Activated naive CD8-positive, alpha-beta T cell treated with anti-CD3 and anti-CD28 coated beads for 36 hours (primary cell): ENCODE measurements at regions not wholly inside any gene's neighbourhood (a gene's known extent, or its start where the extent isn't known, plus 50 kb on each side); places are given as distances from the start of the nearest gene placed in this dataset.
"Not testable (repeated sequence)": the region's sequence is repeated elsewhere in the genome, so short reads cannot be mapped to it uniquely, and the experiment has no call there.

Experiments
- DNase-seq: peaks from one replicate; pipeline ENCODE4 v3.0.0; 2021
- H3K27ac Mint-ChIP-seq: one replicate; pipeline ENCODE4 v1.8.0; 2022; ENCODE audit warnings: mild to moderate bottlenecking, moderate library complexity, mixed read lengths
- H3K27me3 Mint-ChIP-seq: one replicate; pipeline ENCODE4 v1.8.0; 2022; ENCODE audit warnings: mild to moderate bottlenecking, mixed read lengths
- H3K36me3 Mint-ChIP-seq: one replicate; pipeline ENCODE4 v1.8.0; 2021; ENCODE audit warnings: mild to moderate bottlenecking, mixed read lengths
- H3K4me1 Mint-ChIP-seq: one replicate; pipeline ENCODE4 v1.8.0; 2021; ENCODE audit warnings: mixed read lengths
- H3K4me3 Mint-ChIP-seq: one replicate; pipeline ENCODE4 v1.8.0; 2022; ENCODE audit warnings: mild to moderate bottlenecking, moderate library complexity, mixed read lengths
- H3K9me3 Mint-ChIP-seq: one replicate; pipeline ENCODE4 v1.8.0; 2022; ENCODE audit warnings: mixed read lengths

DNA sequence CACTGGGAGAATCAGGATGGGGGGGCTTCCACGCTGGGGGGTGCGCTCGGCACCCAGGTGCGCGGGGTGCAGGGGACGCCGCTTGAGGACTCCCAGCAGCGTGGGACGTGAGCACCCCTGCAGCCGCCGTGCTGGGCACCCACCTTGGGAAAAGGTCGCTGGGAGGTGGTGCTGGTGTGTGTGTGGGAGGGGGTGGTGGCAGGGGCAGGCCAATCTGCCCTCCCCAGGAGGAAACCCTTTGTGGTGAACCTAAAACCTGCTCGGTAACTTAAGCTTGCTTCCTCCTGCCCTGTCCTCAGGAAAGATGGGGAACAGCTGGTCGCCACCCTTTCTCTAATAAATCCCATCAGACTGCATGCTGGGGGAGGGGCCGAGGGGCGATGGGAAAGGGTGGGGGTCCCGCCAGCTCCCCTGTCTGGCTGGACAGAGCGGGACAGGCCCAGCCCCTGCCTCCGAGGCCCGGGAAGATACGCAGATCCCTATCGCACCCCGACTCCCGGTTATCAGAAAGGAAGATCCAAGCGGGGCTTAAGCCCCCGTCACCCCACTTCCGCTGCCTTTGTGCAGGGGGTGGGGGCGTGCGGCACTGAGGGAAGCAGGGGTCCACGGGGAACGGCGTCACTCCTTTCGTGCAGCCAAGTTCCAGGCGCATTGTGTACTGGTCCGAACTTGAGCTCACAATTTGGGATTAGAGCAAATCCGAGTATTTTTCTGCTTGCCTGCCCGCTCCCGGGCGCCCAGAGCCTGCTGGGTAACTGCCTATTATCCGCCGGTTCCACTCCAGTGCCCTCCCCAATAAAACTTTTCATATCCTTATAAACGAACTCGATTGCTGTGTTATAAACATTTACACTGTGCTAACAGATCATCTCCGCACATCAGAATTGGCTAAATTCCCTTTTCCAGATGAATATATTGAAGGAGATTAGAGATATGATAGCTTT, 64.6 kb downstream of the UNCX start:
- Mint-ChIP-seq H3K36me3 (no peaks in the 10 kb centered on the region), H3K4me3 (no peak overlapping the region), H3K4me1 (no peaks in the 10 kb centered on the region), H3K27me3 (peaks cover 26% of the 10 kb centered on the region), H3K27ac (no peak overlapping the region), H3K9me3 (no peaks in the 10 kb centered on the region)
- DNase-seq, result no peak

DNA sequence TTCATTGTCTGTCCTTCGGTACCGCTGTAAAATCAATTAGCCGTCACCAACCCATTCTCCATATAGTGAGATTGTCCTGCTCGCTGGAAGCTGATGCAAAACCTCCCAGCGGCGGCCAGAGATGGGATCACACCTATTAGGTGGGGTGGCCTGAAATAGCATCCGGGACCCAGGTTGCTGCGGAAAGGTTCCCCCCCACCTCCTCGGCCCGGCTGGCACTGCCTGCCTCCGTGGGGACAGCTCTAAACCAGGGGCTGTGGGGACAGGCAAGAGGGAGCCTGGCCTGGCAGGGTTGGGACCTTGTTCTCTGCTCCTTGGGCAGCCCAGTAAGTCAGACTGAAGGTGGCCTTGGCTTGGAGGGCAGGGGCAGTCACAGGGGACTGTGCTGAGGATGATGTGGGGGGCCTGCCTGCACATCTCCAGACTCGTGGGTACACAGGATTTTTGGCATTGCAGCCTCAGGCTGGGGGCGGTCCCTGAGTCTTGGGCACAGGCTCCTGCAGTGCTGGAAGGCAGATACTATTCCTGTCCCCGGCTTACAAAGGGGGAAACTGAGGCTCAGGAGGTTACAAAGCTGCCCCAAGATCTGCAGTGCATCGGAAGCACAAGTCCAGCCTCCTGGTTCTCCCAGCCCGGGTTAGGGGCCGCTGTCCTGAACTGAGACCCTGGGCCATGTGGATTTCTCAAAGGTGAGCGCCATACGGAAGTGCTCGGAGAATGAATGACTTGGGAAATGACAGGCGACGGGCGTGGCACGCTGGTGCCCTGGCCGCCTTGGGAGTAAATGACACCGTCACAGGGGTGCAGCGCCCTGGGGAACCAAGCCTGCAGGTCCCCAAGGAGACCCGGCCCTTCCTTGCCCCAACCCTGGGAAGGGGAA, 65.6 kb downstream of the UNCX start:
- Mint-ChIP-seq H3K27me3 (peaks cover 22% of the 10 kb centered on the region), H3K36me3 (no peaks in the 10 kb centered on the region), H3K27ac (no peak overlapping the region), H3K9me3 (no peaks in the 10 kb centered on the region), H3K4me3 (no peak overlapping the region), H3K4me1 (no peaks in the 10 kb centered on the region)
- DNase-seq, result no peak

DNA sequence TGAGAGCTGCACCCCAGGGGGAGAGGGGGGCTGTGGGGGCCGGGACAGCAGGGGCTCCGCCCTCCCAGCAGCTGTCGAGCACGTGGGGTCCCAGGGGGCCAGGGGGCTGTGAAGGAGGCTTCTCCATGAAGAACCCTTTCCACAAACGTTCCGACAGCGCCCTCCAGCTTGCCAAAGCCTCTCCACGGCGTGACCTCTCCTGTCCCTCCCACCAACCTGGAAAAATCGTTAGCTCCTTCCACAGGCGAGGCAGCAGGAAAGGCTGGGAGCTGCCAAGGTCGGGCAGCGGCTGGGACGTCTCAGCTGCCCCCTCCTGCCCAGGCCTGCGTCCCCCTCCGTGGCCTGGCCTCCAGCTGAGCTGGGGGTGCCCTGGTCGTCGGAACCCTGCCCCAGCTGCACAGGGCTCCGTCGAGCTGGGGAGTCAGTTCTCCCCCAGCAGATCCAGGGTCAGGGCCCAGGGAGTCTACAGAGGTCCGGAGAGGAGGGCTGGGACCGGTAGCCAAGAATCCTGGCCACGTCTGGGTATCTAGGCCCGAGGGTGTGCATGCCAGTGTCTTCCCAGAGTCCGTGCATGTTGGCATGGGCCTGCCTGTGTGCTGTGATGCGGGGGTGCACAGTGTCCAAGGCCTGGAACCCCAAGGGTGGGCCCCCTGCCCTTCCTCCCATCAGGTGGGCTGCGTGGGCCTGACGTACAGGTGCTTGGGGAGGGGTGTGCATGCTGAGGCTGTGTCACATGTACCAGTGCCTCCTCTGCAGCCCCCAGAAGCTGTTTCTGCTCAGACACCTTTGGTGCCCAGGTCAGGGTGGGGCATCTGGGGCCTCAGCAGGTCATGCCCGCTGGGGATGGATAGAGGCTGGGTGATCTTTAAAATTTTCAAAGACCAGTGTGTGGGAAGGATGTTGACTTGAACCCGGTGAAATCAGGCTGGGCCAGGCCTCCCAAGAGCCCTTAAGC, 66.5 kb downstream of the UNCX start:
- H3K27ac Mint-ChIP-seq, result no peak overlapping the region
- DNase-seq, result no peak
- no peaks in the 10 kb centered on the region for H3K4me1 Mint-ChIP-seq
- H3K4me3 Mint-ChIP-seq, result no peak overlapping the region
- H3K27me3 Mint-ChIP-seq, result peaks cover 24% of the 10 kb centered on the region
- no peaks in the 10 kb centered on the region for H3K9me3 Mint-ChIP-seq
- H3K36me3 Mint-ChIP-seq, result no peaks in the 10 kb centered on the region

DNA sequence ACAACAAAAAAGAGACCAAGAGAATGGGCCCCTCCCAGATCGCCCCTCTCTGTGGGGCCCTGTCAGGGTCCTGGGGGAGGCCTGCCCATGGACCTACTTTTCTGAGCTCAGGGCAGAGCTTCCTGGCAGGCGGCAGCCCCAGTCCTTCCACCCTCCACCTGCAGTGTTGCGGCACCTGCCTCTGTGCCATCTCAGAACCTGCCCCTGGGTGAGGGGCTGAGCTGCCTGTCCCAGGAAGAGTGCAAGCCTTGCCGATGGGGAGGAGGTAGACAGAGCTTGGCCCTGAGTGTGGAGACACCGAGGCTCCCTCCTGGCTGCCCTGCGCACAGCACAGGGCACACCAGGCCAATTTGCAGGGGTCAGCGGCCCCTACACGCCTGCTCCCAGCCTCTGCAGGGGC, 67.5 kb downstream of the UNCX start:
- Mint-ChIP-seq H3K27ac (no peak overlapping the region), H3K9me3 (no peaks in the 10 kb centered on the region), H3K4me1 (no peaks in the 10 kb centered on the region), H3K4me3 (no peak overlapping the region), H3K36me3 (no peaks in the 10 kb centered on the region), H3K27me3 (peaks cover 24% of the 10 kb centered on the region)
- no peak for DNase-seq

DNA sequence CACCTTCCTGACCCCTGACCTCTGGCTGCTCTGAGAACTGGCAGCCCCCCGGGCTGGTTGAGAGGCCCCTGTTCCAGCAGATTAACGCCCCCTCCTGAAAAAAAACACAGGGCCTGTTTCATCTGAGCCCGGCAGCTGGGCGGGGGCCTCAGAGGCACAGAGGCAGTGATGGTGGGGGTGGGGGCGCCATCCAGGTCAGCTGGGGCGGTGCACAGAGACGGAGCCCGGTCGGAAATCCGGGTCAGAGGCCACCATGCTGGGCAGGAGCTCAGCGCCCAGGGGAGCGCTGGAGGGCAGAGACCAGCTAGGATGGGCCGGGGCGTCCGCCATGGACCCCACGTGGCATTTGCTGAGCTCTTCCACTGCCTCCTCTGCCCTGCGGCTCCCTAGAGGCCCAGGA, 68.0 kb downstream of the UNCX start:
- no peak overlapping the region for H3K4me3 Mint-ChIP-seq
- H3K27ac Mint-ChIP-seq, result no peak overlapping the region
- peaks cover 25% of the 10 kb centered on the region for H3K27me3 Mint-ChIP-seq
- no peaks in the 10 kb centered on the region for H3K4me1 Mint-ChIP-seq
- DNase-seq, result no peak
- H3K36me3 Mint-ChIP-seq, result no peaks in the 10 kb centered on the region
- H3K9me3 Mint-ChIP-seq, result no peaks in the 10 kb centered on the region

DNA sequence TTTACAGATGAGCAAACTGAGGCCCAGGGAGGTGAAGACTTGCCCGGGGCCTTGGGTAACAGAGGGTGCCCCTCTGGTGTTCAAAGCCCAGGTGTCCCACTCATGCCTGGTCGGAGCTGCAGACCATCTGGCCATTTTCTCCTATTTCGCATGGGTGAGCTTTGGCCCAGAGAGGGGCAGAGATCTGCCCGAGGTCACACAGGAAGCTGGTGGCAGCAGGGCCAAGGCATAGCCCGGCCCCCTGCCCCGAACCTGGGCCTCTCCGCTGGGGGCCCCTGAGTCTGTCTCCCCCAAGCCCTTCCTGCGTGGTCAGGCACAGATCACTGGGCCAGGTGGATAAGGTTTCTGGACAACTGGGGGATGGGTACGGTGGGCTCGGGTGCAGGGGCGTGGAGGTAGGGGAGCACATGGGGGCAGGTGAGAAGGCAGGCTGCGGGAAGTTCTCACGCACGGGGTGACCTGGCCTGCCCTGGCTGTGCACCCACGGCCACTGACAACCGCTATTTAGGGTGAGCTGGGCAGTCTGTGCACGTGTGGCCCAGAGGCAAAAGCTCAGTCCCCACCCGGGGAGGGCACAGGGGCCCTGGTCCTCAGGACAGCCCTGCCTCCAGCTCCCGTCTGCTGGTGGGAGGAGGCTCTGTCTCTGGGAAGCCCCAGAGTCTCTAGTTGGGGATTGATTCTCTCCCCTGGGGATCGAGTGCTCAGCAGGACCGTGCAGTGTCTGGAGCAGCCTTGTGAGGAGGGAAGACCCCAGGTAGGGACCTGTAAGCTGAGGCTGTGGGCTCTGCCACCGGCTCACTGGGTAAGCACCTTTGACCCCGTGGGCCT, 68.6 kb downstream of the UNCX start:
- DNase-seq, result no peak
- Mint-ChIP-seq H3K27me3 (peaks cover 30% of the 10 kb centered on the region), H3K4me3 (no peak overlapping the region), H3K9me3 (no peaks in the 10 kb centered on the region), H3K36me3 (no peaks in the 10 kb centered on the region), H3K4me1 (no peaks in the 10 kb centered on the region), H3K27ac (no peak overlapping the region)

DNA sequence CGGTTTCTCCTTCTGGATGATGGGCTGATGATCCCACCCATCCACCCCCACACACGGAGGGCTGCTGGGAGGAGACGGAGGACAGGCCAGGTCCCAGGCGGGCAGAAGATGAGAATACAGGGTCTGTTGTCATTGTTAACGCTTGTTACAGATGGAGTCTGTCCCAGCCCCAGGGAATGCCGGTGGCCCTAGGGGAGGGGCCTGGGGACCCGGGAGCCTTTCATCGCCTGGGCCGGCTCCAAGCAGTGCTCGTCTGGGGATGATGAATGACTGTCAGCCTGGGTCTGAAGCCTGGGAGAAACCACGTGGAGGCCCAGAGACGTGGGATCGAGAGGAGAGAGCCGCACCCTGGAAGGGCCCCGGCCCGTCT, 69.2 kb downstream of the UNCX start:
- Mint-ChIP-seq H3K4me1 (no peaks in the 10 kb centered on the region), H3K27me3 (peaks cover 30% of the 10 kb centered on the region), H3K9me3 (no peaks in the 10 kb centered on the region), H3K27ac (no peak overlapping the region), H3K36me3 (no peaks in the 10 kb centered on the region), H3K4me3 (no peak overlapping the region)
- DNase-seq, result no peak

DNA sequence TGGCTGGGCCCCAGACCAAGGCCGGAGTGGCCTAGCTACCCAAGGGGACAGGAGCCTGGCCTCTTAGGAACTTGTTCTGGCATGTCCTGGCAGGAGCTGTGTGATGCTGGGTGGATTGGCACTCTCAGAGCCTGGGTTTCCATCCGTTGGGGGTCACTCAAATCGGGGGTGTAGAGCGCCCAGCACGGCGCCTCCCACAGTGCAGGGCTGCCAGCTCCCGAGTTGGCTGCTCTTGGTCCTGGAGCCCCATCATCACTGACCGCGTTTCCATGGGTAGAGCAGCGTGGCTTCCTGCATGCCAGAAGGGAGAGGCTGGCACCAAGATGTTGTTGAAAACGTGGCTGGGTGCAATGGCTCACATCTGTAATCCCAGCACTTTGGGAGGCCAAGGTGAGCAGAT, 70.3 kb downstream of the UNCX start:
- Mint-ChIP-seq H3K36me3 (no peaks in the 10 kb centered on the region), H3K27me3 (peaks cover 22% of the 10 kb centered on the region), H3K4me3 (no peak overlapping the region), H3K9me3 (no peaks in the 10 kb centered on the region), H3K4me1 (no peaks in the 10 kb centered on the region), H3K27ac (no peak overlapping the region)
- no peak for DNase-seq

DNA sequence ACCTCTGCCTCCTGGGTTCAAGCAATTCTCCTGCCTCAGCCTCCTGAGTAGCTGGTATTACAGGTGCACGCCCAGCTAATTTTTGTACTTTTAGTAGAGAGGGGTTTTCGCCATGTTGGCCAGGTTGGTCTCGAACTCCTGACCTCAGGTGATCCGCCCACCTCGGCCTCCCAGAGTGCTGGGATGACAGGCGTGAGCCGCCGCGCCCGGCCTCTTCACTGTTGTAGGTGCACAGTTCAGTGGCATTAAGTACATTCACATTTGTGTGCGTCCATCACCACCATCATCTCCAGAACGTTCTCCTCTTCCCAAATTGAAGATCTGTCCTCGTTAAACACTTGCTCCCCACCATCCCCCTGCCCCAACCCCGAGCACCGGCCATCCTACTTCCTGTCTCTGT, 71.3 kb downstream of the UNCX start:
- H3K4me1 Mint-ChIP-seq, H3K9me3 Mint-ChIP-seq, H3K27ac Mint-ChIP-seq, DNase-seq, H3K36me3 Mint-ChIP-seq, H3K4me3 Mint-ChIP-seq: not testable (repeated sequence)
- peaks cover 22% of the 10 kb centered on the region for H3K27me3 Mint-ChIP-seq

DNA sequence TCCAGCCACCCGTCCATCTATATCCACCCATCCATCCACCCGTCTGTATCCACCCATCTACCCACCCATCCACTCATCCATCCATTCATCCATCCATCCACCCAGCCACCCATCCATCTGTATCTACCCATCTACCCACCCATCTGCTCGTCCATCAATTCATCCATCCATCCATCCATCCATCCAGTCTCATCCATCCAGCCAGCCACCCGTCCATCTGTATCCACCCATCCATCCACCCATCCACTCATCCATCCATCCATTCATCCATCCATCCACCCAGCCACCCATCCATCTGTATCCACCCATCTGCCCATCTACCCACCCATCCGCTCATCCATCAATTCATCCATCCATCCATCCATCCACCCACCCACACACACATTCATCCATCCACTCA, 73.2 kb downstream of the UNCX start:
- DNase-seq, result no peak
- peaks cover 22% of the 10 kb centered on the region for H3K27me3 Mint-ChIP-seq

DNA sequence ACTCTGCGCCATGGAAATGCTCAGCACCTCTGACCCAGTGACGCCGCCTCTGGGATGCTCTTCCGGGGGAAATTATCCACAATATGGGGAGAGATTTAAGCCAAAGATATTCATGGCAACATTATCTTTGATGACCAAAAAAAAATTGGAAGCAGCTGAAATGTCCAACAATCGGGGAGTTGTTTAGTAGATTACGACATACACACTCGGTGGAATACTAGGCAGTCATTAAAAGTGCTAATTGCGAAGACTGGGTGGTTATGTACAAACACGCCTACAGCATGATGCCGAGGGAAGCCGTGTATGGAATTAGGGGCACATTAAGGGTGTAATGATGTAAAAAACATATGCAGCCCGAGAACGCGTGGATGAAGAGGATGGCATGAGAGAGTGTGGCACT, 75.2 kb downstream of the UNCX start:
- H3K4me1 Mint-ChIP-seq, result no peaks in the 10 kb centered on the region
- no peak for DNase-seq
- peaks cover 16% of the 10 kb centered on the region for H3K27me3 Mint-ChIP-seq
- no peaks in the 10 kb centered on the region for H3K9me3 Mint-ChIP-seq
- no peak overlapping the region for H3K4me3 Mint-ChIP-seq
- H3K36me3 Mint-ChIP-seq, result no peaks in the 10 kb centered on the region
- no peak overlapping the region for H3K27ac Mint-ChIP-seq

More for the DNA sequence above, 73.2 kb downstream of the UNCX start:
- no peaks in the 10 kb centered on the region for H3K4me1 Mint-ChIP-seq
- H3K9me3 Mint-ChIP-seq, result no peaks in the 10 kb centered on the region
- H3K4me3 Mint-ChIP-seq, result no peak overlapping the region
- no peaks in the 10 kb centered on the region for H3K36me3 Mint-ChIP-seq
- H3K27ac Mint-ChIP-seq, result no peak overlapping the region

DNA sequence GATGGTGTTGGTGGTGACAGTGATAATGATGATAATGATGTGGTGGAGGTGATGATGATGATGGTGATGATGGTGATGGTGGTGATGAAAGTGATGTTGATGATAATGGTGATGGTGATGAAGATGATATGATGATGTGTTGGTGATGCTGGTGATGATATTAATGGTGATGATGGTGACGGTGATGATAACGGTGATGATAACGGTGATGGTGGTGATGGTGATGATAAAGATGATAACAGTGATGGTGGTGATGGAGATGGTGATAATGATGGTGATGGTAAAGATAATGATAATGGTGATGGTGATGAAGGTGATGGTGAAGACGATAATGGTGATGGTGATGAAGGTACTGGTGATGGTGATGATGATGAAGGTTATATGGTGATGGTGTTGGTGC, 76.6 kb downstream of the UNCX start:
- DNase-seq, result no peak
- H3K9me3 Mint-ChIP-seq, result no peaks in the 10 kb centered on the region
- H3K4me3 Mint-ChIP-seq, result no peak overlapping the region
- H3K27me3 Mint-ChIP-seq, result peaks cover 10% of the 10 kb centered on the region
- no peak overlapping the region for H3K27ac Mint-ChIP-seq
- H3K36me3 Mint-ChIP-seq, result no peaks in the 10 kb centered on the region
- no peaks in the 10 kb centered on the region for H3K4me1 Mint-ChIP-seq

DNA sequence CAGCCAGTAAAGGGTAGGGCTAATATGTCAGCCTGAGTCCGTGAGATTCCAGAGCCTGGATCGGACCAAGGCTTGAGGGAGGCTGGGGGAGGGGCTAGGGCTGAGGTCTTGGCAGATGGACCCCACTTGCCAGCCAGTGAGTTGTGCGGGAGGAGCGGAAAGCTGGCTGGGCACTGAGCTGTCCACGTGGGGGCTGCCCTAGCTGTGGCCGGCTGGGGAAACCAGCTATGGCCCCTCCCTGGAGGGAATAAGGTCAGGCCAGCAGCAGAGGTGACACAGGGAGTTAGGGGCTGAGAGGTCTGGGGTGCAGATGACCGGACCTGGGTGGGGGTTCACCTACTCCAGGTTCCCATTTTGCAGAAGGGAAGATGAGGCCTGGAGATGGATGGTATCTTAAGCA, 77.3 kb downstream of the UNCX start:
- no peaks in the 10 kb centered on the region for H3K36me3 Mint-ChIP-seq
- no peak for DNase-seq
- H3K4me1 Mint-ChIP-seq, result no peaks in the 10 kb centered on the region
- peaks cover 10% of the 10 kb centered on the region for H3K27me3 Mint-ChIP-seq
- H3K4me3 Mint-ChIP-seq, result no peak overlapping the region
- no peaks in the 10 kb centered on the region for H3K9me3 Mint-ChIP-seq
- H3K27ac Mint-ChIP-seq, result no peak overlapping the region

DNA sequence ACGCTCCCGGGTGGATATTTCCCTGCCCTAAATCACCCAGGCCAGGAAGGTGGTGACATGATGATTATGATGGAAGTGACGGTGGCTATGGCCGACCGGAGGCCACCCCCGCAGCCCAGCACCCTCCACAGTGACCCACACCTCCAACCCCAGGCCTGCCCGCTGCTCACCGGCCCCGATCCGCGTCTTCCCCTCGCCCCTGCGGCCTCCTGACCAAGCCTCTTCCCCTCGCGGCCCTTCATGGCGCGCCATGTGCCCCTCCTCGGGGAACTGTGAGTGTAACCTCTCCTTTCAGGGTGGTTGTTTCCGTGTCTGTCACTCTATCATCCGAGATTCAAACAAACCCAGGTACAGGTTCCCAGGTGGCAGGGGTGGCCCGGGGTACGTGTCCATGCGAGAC, 78.3 kb downstream of the UNCX start:
- no peak for DNase-seq
- Mint-ChIP-seq H3K4me3 (no peak overlapping the region), H3K4me1 (no peaks in the 10 kb centered on the region), H3K9me3 (no peaks in the 10 kb centered on the region), H3K36me3 (no peaks in the 10 kb centered on the region), H3K27me3 (peaks cover 5% of the 10 kb centered on the region), H3K27ac (no peak overlapping the region)
